Stomach (tissue), 8 donors: ENCODE measurements at regions not wholly inside any gene's neighbourhood (a gene's known extent, or its start where the extent isn't known, plus 50 kb on each side); places are given as distances from the start of the nearest gene placed in this dataset.

Experiments used
- DNase-seq, 2 donors: peaks; one replicate each; pipeline versions ENCODE4 v3.0.0 to v3.0.0-alpha.2; 2013 to 2019
- H3K27ac ChIP-seq, 5 donors: fragments of 200-600 bp in 4 of 5; sonication (generic) in 4 of 5; one replicate each; pipeline ENCODE4 v1.5.1; 2013 to 2019; ENCODE audit warnings: mild to moderate bottlenecking in 1 of 5, moderate library complexity in 1 of 5
- H3K27me3 ChIP-seq, 3 donors: fragments of 200-600 bp; sonication (generic); one replicate each; pipeline ENCODE4 v1.5.1; 2017 to 2019; ENCODE audit warnings: mixed run types in 1 of 3
- H3K36me3 ChIP-seq, 4 donors: fragments of 200-600 bp; sonication (generic); 1 replicate in 3 of 4; 2 replicates in 1 of 4; pipeline ENCODE4 v1.5.1; 2016 to 2019
- H3K4me1 ChIP-seq, 4 donors: fragments of 200-600 bp; sonication (generic); one replicate each; pipeline ENCODE4 v1.5.1; 2016 to 2019
- H3K4me3 ChIP-seq, 4 donors: fragments of 200-600 bp; sonication (generic) in 3 of 4; one replicate each; pipeline ENCODE4 v1.5.1; 2016 to 2019; ENCODE audit warnings: mild to moderate bottlenecking in 1 of 4
- H3K9me3 ChIP-seq, 4 donors: fragments of 200-600 bp; sonication (generic); one replicate each; pipeline ENCODE4 v1.5.1; 2016 to 2019
- CTCF ChIP-seq, 7 experiments: fragments of 450-650 bp in 4 of 7; fragments of 200-600 bp in 3 of 7; sonication (generic) in 3 of 7; IDR thresholded peaks; one replicate each; pipeline ENCODE4 v1.5.1; 2016 to 2019; ENCODE audit warnings: antibody characterized with exemption in 7 of 7, control low read depth in 2 of 7, mild to moderate bottlenecking in 1 of 7
- EP300 ChIP-seq: sonication (generic); formaldehyde crosslinking; IDR thresholded peaks from one replicate; pipeline ENCODE4 v1.6.1; 2017; ENCODE audit warnings: antibody characterized with exemption
- POLR2A ChIP-seq, 4 donors: fragments of 450-650 bp; IDR thresholded peaks; one replicate each; pipeline ENCODE4 v1.6.1; 2016; ENCODE audit warnings: antibody characterized with exemption in 4 of 4, control low read depth in 2 of 4, mild to moderate bottlenecking in 1 of 4, moderate library complexity in 1 of 4
- POLR2AphosphoS5 ChIP-seq, 3 donors: sonication (generic); formaldehyde crosslinking; IDR thresholded peaks; one replicate each; pipeline ENCODE4 v1.6.1; 2016; ENCODE audit warnings: antibody characterized with exemption in 3 of 3
- WGBS, 5 donors: extraction: QIAGEN DNeasy Blood & Tissue Kit in 3 of 5; methylation state at CpG; one replicate each; pipeline versions ENCODE4 v1.1.5 to v1.1.7; 2013 to 2018; 5-methylcytosine and 5-hydroxymethylcytosine counted together
- intact Hi-C: fragments of 100-400 bp; cut with DNase I; formaldehyde crosslinking; loops from one replicate; pipeline ENCODE4 v1.15.1; 2023; ENCODE audit warnings: low total_unique reads
- donor health status: healthy with polysubstance abuse.
- donor health status: Bipolar disorder and iron deficiency.
- donor health status: healthy.

- intact Hi-C loops = no loop called here
- TF ChIP-seq POLR2A (IDR thresholded peaks at IDR 0.05) = no peak
- no peak overlapping the region for H3K4me3 ChIP-seq
- 61 to 80% (median 78%) methylated on average over 5 of the region's 5 CpGs for WGBS, 5 donors
- DNase-seq = no peak
- no peaks in the 10 kb centered on the region for H3K36me3 ChIP-seq
- no peaks in the 10 kb centered on the region for H3K27me3 ChIP-seq
- no peaks in the 10 kb centered on the region for H3K4me1 ChIP-seq
- H3K27ac ChIP-seq = no peak overlapping the region
- H3K9me3 ChIP-seq = no peaks in the 10 kb centered on the region
Measured at GRCh38 chr1:81006502-81006901, 794.2 kb upstream of the ADGRL2 start.

- 63 to 68% (median 66%) methylated on average over 4 of the region's 4 CpGs for WGBS, 5 donors
- Histone ChIP-seq H3K36me3 (no peaks in the 10 kb centered on the region), H3K27me3 (no peaks in the 10 kb centered on the region), H3K27ac (no peak overlapping the region), H3K4me3 (no peak overlapping the region), H3K4me1 (no peaks in the 10 kb centered on the region), H3K9me3 (no peaks in the 10 kb centered on the region)
- no peak for DNase-seq
- TF ChIP-seq CTCF (IDR thresholded peaks at IDR 0.05) = no peak
- intact Hi-C loops = no loop called here
Measured at GRCh38 chr1:81004011-81004410, 796.7 kb upstream of the ADGRL2 start.

- H3K4me3 ChIP-seq = no peak overlapping the region
- DNase-seq = no peak
- H3K36me3 ChIP-seq = no peaks in the 10 kb centered on the region
- H3K4me1 ChIP-seq = no peaks in the 10 kb centered on the region
- H3K27me3 ChIP-seq = no peaks in the 10 kb centered on the region
- H3K9me3 ChIP-seq = no peaks in the 10 kb centered on the region
- no peak for TF ChIP-seq POLR2A (IDR thresholded peaks at IDR 0.05)
- no peak for TF ChIP-seq EP300
- no peak for TF ChIP-seq CTCF (IDR thresholded peaks at IDR 0.05)
- intact Hi-C loops = no loop called here
- H3K27ac ChIP-seq = no peak overlapping the region
Measured at GRCh38 chr1:80994934-80995333, 805.8 kb upstream of the ADGRL2 start.

GRCh38 chr1:80994038-80994437, 806.7 kb upstream of the ADGRL2 start:
- Histone ChIP-seq H3K4me3 (no peak overlapping the region), H3K9me3 (no peaks in the 10 kb centered on the region), H3K4me1 (no peaks in the 10 kb centered on the region), H3K27me3 (no peaks in the 10 kb centered on the region), H3K36me3 (no peaks in the 10 kb centered on the region), H3K27ac (no peak overlapping the region)
- intact Hi-C loops = no loop called here
- 86 to 100% (median 92%) methylated on average over 1 of the region's 1 CpG for WGBS, 5 donors
- no peak for DNase-seq
- TF ChIP-seq EP300 (no peak), POLR2A (IDR thresholded peaks at IDR 0.05) (no peak), CTCF (IDR thresholded peaks at IDR 0.05) (no peak), POLR2AphosphoS5 (IDR thresholded peaks at IDR 0.05) (no peak)

- DNase-seq = no peak
- H3K36me3 ChIP-seq = no peaks in the 10 kb centered on the region
- TF ChIP-seq POLR2A (IDR thresholded peaks at IDR 0.05) = no peak
- TF ChIP-seq CTCF (IDR thresholded peaks at IDR 0.05) = no peak
- no peak for TF ChIP-seq EP300
- no peak for TF ChIP-seq POLR2AphosphoS5 (IDR thresholded peaks at IDR 0.05)
- H3K4me3 ChIP-seq = no peak overlapping the region
- intact Hi-C loops = no loop called here
- no peaks in the 10 kb centered on the region for H3K9me3 ChIP-seq
- 73 to 83% (median 76%) methylated on average over 4 of the region's 4 CpGs for WGBS, 5 donors
- no peaks in the 10 kb centered on the region for H3K27me3 ChIP-seq
- H3K27ac ChIP-seq = no peak overlapping the region
- no peaks in the 10 kb centered on the region for H3K4me1 ChIP-seq
Measured at GRCh38 chr1:80993154-80993980, 807.4 kb upstream of the ADGRL2 start.
